HEK293 (cell line): ENCODE measurements at regions not wholly inside any gene's neighbourhood (a gene's known extent, or its start where the extent isn't known, plus 50 kb on each side); places are given as distances from the start of the nearest gene placed in this dataset.

Source experiments
- CTCF ChIA-PET: fragments of 350-600 bp; formaldehyde crosslinking; extraction: SDS; loops from one replicate; lab custom pipeline; 2021; ENCODE audit warnings: antibody characterized with exemption; lab: Yijun Ruan, JAX
- POLR2A ChIA-PET: fragments of 300-600 bp; formaldehyde crosslinking; extraction: SDS; loops from one replicate; lab custom pipeline; 2020; ENCODE audit warnings: antibody characterized with exemption, inconsistent platforms; lab: Yijun Ruan, JAX
- H3K27ac ChIP-seq: fragments of 200-500 bp; sonication (Bioruptor generic); 2 replicates; pipeline ENCODE4 v1.5.1; 2014; ENCODE audit warnings: low read depth, low read length, control low read depth, inconsistent platforms; ENCODE audit errors: extremely low read depth
- H3K36me3 ChIP-seq, 2 experiments: fragments of 200-500 bp in 1 of 2; sonication (Bioruptor generic) in 1 of 2; 1 replicate in 1 of 2; 2 replicates in 1 of 2; pipeline ENCODE4 v1.5.1; 2014 to 2017; ENCODE audit warnings: inconsistent platforms in 2 of 2, low read length in 2 of 2; ENCODE audit not compliant: control insufficient read depth in 2 of 2, insufficient read depth in 1 of 2
- H3K4me1 ChIP-seq: fragments of 200-500 bp; sonication (Bioruptor generic); 2 replicates; pipeline ENCODE4 v1.5.1; 2014; ENCODE audit warnings: mild to moderate bottlenecking, low read length, inconsistent platforms; ENCODE audit not compliant: control insufficient read depth, insufficient read depth
- H3K4me3 ChIP-seq: 2 replicates; pipeline ENCODE4 v1.5.1; 2011; ENCODE audit warnings: low read depth, mild to moderate bottlenecking, control low read depth, low read length, moderate library complexity
- H3K9me3 ChIP-seq: fragments of 200-500 bp; sonication (Bioruptor generic); 2 replicates; pipeline ENCODE4 v1.5.1; 2014; ENCODE audit warnings: low read depth, low read length, inconsistent platforms; ENCODE audit not compliant: control insufficient read depth, insufficient read depth
- MEIS1 ChIP-seq: sonication (generic); formaldehyde crosslinking; IDR thresholded peaks from 2 replicates; pipeline ENCODE4 v1.8.1; 2022; ENCODE audit warnings: missing genetic modification reagents, mild to moderate bottlenecking, borderline replicate concordance
- RBAK ChIP-seq: fragments of 450-650 bp; formaldehyde crosslinking; IDR thresholded peaks from 2 replicates; pipeline ENCODE4 v1.5.1; 2016; ENCODE audit warnings: missing biosample characterization, missing genetic modification characterization
- REST ChIP-seq: fragments of 450-650 bp; formaldehyde crosslinking; IDR thresholded peaks from 2 replicates; pipeline ENCODE4 v1.5.1; 2016; ENCODE audit warnings: missing biosample characterization, missing genetic modification characterization
- SCRT2 ChIP-seq: fragments of 450-650 bp; formaldehyde crosslinking; IDR thresholded peaks from 2 replicates; pipeline ENCODE4 v1.5.1; 2016; ENCODE audit warnings: missing biosample characterization, missing genetic modification characterization
- ZBTB26 ChIP-seq: fragments of 450-650 bp; formaldehyde crosslinking; optimal IDR thresholded peaks from 2 replicates; pipeline ENCODE3; 2016; ENCODE audit warnings: missing biosample characterization, mild to moderate bottlenecking, missing genetic modification characterization
- ZBTB44 ChIP-seq: fragments of 450-650 bp; IDR thresholded peaks from 2 replicates; pipeline ENCODE4 v1.5.1; 2018; ENCODE audit warnings: missing biosample characterization, mild to moderate bottlenecking, missing genetic modification characterization
- ZFHX2 ChIP-seq: fragments of 450-650 bp; formaldehyde crosslinking; conservative IDR thresholded peaks from 2 replicates; pipeline ENCODE4 v1.5.1; 2016; ENCODE audit warnings: missing biosample characterization, missing genetic modification characterization
- ZFP3 ChIP-seq: fragments of 450-650 bp; formaldehyde crosslinking; IDR thresholded peaks from 2 replicates; pipeline ENCODE4 v1.5.1; 2016; ENCODE audit warnings: low read depth, missing biosample characterization, missing genetic modification characterization
- ZNF16 ChIP-seq: fragments of 450-650 bp; formaldehyde crosslinking; IDR thresholded peaks from 2 replicates; pipeline ENCODE4 v1.5.1; 2016; ENCODE audit warnings: low read depth, missing biosample characterization, missing genetic modification characterization
- ZNF19 ChIP-seq: fragments of 450-650 bp; formaldehyde crosslinking; IDR thresholded peaks from 2 replicates; pipeline ENCODE4; 2016; ENCODE audit warnings: missing biosample characterization, missing genetic modification characterization, low read depth
- ZNF488 ChIP-seq: fragments of 450-650 bp; formaldehyde crosslinking; IDR thresholded peaks from 2 replicates; pipeline ENCODE4 v1.5.1; 2016; ENCODE audit warnings: missing biosample characterization, missing genetic modification characterization
- ZNF530 ChIP-seq: fragments of 450-650 bp; formaldehyde crosslinking; IDR thresholded peaks from 2 replicates; pipeline ENCODE4 v1.5.1; 2016; ENCODE audit warnings: low read depth, missing biosample characterization, missing genetic modification characterization
- ZNF561 ChIP-seq: fragments of 450-650 bp; IDR thresholded peaks from 2 replicates; pipeline ENCODE4 v1.5.1; 2018; ENCODE audit warnings: missing biosample characterization, missing genetic modification characterization, borderline replicate concordance
- ZNF585B ChIP-seq: fragments of 450-650 bp; formaldehyde crosslinking; IDR thresholded peaks from 2 replicates; pipeline ENCODE4 v1.5.1; 2016; ENCODE audit warnings: missing biosample characterization, missing genetic modification characterization
- ZNF600 ChIP-seq: fragments of 450-650 bp; formaldehyde crosslinking; IDR thresholded peaks from 2 replicates; pipeline ENCODE4 v1.5.1; 2016; ENCODE audit warnings: missing biosample characterization, missing genetic modification characterization
- ZNF664 ChIP-seq: fragments of 450-650 bp; formaldehyde crosslinking; IDR thresholded peaks from 2 replicates; pipeline ENCODE4 v1.5.1; 2016; ENCODE audit warnings: missing biosample characterization, missing genetic modification characterization
- ZSCAN5A ChIP-seq: fragments of 450-650 bp; formaldehyde crosslinking; IDR thresholded peaks from 2 replicates; pipeline ENCODE4 v1.5.1; 2016; ENCODE audit warnings: missing biosample characterization, missing genetic modification characterization

GRCh38 chr11:26142891-26143290 lies 189.0 kb upstream of the ANO3 start:
- CTCF ChIA-PET: no interaction called here
- H3K36me3 ChIP-seq: no peaks in the 10 kb centered on the region
- H3K9me3 ChIP-seq: no peaks in the 10 kb centered on the region
- H3K4me3 ChIP-seq: no peak overlapping the region
- H3K4me1 ChIP-seq: no peaks in the 10 kb centered on the region
- TF ChIP-seq ZNF16 (no peak), ZNF600 (tag by site-specific recombination) (no peak), MEIS1 (CRISPR knock-in tag) (no peak), REST (tag by site-specific recombination) (no peak), ZBTB26 (tag by site-specific recombination) (no peak), ZNF585B (tag by site-specific recombination) (no peak), SCRT2 (tag by site-specific recombination) (no peak), ZNF488 (tag by site-specific recombination) (no peak), ZNF530 (tag by site-specific recombination) (no peak), ZBTB44 (tag by site-specific recombination) (no peak), RBAK (tag by site-specific recombination) (no peak), ZSCAN5A (tag by site-specific recombination) (no peak), ZNF19 (tag by site-specific recombination) (no peak), ZNF664 (tag by site-specific recombination) (no peak), ZFP3 (tag by site-specific recombination) (no peak), ZNF561 (tag by site-specific recombination) (no peak)
- TF ChIP-seq, all 188 proteins: peak for 0
- POLR2A ChIA-PET: no interaction called here
- H3K27ac ChIP-seq: no peak overlapping the region

- no peaks in the 10 kb centered on the region for H3K9me3 ChIP-seq
- no peak for TF ChIP-seq ZFHX2 (tag by site-specific recombination)
- no peak for TF ChIP-seq ZNF600 (tag by site-specific recombination)
- ChIA-PET CTCF (no interaction called here), POLR2A (no interaction called here)
- no peaks in the 10 kb centered on the region for H3K4me1 ChIP-seq
- H3K27ac ChIP-seq: no peak overlapping the region
- no peaks in the 10 kb centered on the region for H3K36me3 ChIP-seq
- H3K4me3 ChIP-seq: no peak overlapping the region
Observed at GRCh38 chr11:26143566-26144290, 188.2 kb upstream of the ANO3 start.
